HG03558 (cell line): ENCODE measurements at regions not wholly inside any gene's neighbourhood (a gene's known extent, or its start where the extent isn't known, plus 50 kb on each side); places are given as distances from the start of the nearest gene placed in this dataset.
"Not testable (repeated sequence)": the region's sequence is repeated elsewhere in the genome, so short reads cannot be mapped to it uniquely, and the experiment has no call there.

Experiments
- ATAC-seq: cut with Tn5 transposase; IDR thresholded peaks from one replicate; pipeline ENCODE4 v1.9.1; 2021; ENCODE audit warnings: moderate number of reproducible peaks; ENCODE audit not compliant: unreplicated experiment; ENCODE audit errors: extremely low read depth

GRCh38 chr12:25681580-25681979 is 128.5 kb upstream of the LMNTD1 start:
- ATAC-seq = no peak

- no peak for ATAC-seq
Observed at GRCh38 chr12:25682421-25682820, 129.3 kb upstream of the LMNTD1 start.

DNA sequence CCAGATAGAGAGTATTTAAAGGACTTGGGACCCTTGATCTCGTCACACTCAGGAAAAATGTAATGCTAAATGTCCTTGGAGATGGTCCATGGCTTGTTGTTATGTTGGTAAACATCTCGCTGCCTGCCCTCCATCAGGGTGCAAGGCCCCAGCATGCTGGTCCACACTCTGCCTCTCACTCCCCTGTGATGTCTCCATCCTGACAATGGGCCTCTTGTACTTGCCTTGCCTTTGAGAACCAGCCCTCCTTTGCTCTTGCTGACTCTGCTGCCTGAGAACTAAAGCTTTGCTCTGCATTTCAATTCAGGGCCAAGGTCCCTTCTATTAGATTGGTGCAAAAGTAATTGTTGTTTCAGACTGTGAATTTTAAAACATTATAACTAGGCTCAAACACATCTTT is 131.0 kb upstream of the LMNTD1 start:
- no peak for ATAC-seq

GRCh38 chr12:25686351-25686750 is 133.3 kb upstream of the LMNTD1 start:
- ATAC-seq = no peak

- ATAC-seq = no peak
Observed at GRCh38 chr12:25687226-25687625, 134.1 kb upstream of the LMNTD1 start.

DNA sequence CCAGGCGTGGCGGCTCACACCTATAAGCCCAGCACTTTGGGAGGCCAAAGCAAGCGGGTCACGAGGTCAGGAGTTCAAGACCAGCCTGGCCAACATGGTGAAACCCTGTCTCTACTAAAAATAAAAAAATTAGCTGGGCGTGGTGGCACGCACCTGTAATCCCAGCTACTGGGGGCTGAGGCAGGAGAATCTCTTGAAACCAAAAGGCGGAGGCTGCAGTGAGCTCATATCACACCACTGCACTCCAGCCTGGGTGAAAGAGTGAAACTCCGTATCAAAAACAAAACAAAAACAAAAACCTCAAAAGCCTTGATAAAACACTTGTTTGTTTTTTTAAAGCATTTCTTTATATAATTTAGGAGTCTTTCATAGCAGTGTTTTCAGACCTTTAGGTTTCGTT is 135.8 kb upstream of the LMNTD1 start:
- not testable (repeated sequence) for ATAC-seq

GRCh38 chr12:25689996-25690501 is 137.0 kb upstream of the LMNTD1 start:
- no peak for ATAC-seq

GRCh38 chr12:25690996-25691864 is 138.1 kb upstream of the LMNTD1 start:
- ATAC-seq = no peak

- ATAC-seq = no peak
Observed at GRCh38 chr12:25691865-25692114, 138.7 kb upstream of the LMNTD1 start.

DNA sequence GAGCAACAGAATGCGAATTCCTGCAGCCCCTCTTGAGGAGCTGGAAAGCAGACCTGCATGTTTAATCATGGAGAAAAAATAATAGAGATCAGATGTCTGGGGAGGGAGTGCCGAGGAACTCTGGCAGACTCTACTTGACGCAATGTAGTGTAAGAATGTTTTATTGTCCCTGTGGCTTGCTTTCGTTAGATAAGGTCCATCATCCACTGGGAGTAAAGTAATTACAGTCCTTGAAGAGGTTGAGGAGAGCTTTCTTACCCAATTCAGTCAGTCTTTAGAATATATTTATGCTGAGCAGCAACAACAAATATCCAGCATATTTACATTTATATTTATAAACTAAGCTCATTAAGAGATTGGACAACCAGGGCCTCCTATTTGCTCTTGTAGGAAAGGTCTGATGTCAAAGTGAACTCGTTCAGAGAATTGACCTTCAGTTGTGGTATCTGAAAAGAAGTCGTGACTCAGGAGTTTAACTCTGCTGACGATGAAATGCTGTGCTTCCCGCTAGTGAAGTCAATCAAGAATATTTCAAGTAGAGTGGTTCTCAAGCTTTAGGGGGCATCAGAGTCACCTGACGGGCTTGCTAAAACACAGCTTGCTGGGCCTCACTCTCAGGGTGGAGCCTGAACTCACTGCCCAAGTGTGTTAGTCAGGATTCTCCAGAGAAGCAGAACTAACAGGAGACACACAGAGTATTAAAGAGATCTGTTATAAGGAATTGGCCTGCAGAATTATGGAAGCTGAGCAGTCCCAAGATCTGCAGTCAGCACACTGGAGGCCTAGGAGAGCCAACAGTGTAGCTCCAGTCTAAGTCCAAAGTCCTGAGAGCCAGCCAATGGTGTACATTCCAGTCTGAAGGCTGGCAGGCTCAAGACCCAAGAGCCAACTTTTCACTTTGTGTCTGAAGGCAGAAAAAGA is 139.3 kb upstream of the LMNTD1 start:
- no peak for ATAC-seq

GRCh38 chr12:25694072-25694471 is 141.0 kb upstream of the LMNTD1 start:
- no peak for ATAC-seq

DNA sequence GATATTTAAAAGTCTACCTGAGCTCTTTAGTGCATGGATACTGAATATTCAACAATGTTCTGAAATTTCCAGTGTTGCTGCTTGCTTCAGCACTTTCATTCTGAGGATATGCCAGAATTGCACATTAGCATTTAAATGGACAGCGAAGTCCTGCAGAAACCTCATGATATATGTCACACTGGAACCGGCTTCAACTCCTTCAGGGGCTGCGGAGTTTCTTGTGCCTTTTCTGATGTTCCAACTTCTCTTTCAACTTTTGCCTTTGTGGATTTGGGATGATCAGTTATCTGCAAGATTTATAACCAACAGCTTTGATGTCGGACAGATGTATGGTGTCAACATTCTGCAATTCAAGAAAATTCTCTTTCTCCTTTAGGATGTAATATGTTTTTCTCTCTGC is 142.5 kb upstream of the LMNTD1 start:
- no peak for ATAC-seq

GRCh38 chr12:25698772-25699171 is 145.7 kb upstream of the LMNTD1 start:
- no peak for ATAC-seq

DNA sequence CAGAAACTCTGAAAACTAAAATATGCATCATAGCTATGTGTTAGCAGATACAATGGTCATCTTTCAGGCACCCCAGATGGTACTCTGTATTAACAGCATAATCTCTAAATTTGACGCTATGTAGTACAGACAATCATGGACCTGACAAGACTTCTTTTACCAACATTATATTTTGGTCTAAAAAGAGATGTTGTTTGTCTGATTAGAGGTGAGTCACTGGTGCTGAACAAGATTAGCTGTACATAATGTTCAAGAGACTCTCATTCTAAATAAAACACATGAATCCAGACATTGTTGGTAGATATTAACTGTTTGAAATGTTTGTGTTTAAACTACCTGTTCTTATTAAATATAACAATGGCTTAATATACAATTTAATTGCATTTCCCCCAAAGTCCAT is 146.4 kb upstream of the LMNTD1 start:
- ATAC-seq = no peak

GRCh38 chr12:25701290-25701689 is 148.2 kb upstream of the LMNTD1 start:
- ATAC-seq = no peak

- ATAC-seq = no peak
Observed at GRCh38 chr12:25702553-25702952, 149.5 kb upstream of the LMNTD1 start.

GRCh38 chr12:25705261-25705660 is 152.2 kb upstream of the LMNTD1 start:
- ATAC-seq = no peak

GRCh38 chr12:25706646-25707045 is 153.6 kb upstream of the LMNTD1 start:
- not testable (repeated sequence) for ATAC-seq

- no peak for ATAC-seq
Observed at GRCh38 chr12:25707056-25707455, 154.0 kb upstream of the LMNTD1 start.

- no peak for ATAC-seq
Observed at GRCh38 chr12:25708661-25709060, 155.6 kb upstream of the LMNTD1 start.

- no peak for ATAC-seq
Observed at GRCh38 chr12:25710128-25710527, 157.0 kb upstream of the LMNTD1 start.
